NCI-H2107 (cell line): ENCODE measurements at regions not wholly inside any gene's neighbourhood (a gene's known extent, or its start where the extent isn't known, plus 50 kb on each side); places are given as distances from the start of the nearest gene placed in this dataset.
A peak's percentile ranks its signal among the peaks of the same experiment; 100 is the strongest.
"Not testable (repeated sequence)": the region's sequence is repeated elsewhere in the genome, so short reads cannot be mapped to it uniquely, and the experiment has no call there.

Source experiments
- DNase-seq: peaks from one replicate; lab custom pipeline; 2025; lab: John Stamatoyannopoulos, UW

DNA sequence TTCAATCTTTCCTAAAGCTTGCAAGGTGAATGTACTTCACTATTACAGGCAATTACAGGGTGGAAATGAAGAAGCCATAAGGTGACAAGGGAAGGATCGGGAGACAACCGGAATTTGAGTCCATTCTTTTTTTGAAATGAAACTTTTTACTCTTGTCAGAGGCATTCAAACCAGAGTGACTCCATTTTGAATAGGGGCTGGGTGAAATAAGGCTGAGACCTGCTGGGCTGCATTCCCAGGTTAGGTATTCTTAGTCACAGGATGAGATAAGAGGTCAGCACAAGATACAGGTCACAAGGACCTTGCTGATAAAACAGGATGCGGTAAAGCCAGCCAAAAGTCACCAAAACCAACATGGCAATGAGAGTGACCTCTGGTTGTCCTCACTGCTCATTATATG, 363.3 kb downstream of the TYW1 start:
- no peak for DNase-seq

DNA sequence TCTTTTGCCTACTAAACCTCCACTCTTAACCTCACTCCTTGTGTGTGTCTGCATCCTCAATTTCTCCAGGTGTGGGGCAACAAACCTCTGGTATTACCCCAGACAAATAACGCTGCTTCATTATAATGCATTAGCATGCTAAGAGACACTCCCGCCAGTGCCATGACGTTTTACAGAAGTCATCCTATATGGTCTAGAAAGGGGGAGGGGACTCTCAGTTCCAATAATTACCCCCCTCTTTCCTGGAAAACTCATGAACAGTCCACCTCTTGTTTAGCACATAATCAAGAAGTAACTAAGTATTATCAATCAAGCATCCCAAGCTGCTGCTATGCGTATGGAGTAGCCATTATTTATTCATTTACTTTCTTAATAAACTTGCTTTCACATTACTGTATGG, 364.5 kb downstream of the TYW1 start:
- no peak for DNase-seq

DNA sequence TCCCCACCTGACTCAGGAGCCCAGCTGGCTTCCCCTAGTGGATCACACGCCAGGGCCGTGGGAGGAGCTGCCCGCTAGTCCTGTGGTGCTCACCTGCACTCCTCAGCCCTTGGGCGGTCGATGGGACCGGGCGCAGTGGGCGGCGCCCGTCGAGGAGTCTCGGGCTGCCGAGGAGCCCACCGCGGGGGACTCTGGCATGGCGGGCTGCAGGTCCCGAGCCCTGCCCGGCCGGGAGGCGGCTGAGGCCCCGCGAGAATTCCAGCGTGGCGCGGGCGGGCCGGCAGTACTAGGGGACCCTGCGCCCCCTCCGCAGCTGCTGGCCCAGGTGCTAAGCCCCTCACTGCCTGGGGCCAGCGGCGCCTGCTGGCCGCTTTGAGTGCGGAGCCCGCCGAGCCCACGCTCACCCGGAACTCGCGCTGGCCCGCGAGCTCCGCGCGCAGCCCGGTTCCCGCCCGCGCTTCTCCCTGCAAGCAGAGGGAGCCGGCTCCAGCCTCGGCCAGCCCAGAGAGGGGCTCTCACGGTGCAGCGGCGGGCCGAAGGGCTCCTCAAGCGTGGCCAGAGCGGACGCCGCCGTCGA, 367.9 kb downstream of the TYW1 start:
- no peak for DNase-seq

DNA sequence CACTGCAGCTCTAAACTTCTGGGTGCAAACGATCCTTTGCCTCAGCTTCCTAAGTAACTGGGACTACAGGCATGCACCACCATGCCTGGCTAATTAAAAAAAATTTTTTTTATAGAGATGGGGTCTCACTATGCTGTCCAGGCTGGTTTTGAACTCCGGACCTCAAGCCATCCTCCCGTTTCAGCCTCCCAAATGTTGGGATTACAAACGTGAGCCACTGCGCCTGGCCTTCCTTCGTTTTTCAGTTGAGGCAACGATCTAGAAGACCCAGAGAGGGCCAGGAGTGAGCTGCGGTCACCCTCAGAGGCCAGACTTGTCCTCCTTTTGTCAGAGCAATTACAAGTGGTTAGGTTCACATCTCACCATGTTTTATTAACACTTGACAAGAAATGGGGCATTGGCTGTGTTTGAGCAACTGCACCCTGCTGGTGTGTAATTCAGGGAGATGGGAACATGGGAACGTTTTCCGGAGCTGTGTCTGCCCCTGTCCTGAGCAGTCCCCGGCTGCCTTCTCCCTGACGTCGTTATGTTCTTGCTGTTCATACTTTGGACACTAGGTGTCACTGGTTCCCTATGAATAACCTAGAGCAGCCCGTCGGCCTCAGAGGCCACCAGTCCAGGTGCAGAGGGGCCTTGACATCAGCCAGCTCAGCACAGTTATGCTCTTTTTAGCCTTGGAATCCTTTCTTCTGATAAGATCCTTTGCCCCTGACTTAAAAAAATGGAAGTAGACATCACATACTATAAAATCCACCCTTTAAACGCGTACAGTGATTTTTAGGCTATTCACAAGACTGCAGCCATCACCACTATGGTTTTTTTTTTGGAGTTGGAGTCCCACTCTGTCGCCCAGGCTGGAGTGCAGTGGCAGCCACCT, 375.0 kb downstream of the TYW1 start:
- DNase-seq: peak; percentile 52

DNA sequence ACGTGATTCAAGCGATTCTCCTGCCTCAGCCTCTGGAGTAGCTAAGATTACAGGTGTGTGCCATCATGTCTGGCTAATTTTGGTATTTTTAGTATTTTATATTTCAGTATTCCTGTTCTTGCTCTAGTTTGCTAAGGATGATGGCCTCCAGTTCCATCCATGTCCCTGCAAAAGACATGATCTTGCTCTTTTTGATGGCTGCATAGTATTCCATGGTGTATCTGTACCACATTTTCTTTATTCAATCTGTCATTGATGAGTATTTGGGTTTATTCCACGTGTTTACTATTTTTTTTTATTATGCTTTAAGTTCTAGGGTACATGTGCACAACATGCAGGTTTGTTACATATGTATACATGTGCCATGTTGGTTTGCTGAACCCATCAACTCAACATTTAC, 376.8 kb downstream of the TYW1 start:
- not testable (repeated sequence) for DNase-seq

DNA sequence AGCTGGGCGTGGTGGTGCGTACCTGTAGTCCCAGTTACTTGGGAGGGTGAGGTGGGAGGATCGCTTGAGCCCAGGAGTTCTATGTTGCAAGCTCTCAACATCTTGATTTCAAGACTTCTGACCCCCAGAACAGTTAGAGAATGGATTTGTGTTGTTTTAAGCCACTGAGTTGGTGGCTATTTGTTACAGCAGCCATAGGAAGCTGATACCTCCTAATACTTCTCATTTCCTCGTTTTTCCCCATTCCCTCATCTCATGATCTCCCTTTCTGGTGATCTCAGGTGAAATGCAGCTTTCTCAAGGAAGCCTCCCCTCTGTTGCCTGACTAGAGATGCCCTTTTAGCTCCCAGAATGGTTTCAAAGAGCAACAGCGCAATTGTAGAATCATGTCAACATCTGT, 378.8 kb downstream of the TYW1 start:
- DNase-seq: no peak

DNA sequence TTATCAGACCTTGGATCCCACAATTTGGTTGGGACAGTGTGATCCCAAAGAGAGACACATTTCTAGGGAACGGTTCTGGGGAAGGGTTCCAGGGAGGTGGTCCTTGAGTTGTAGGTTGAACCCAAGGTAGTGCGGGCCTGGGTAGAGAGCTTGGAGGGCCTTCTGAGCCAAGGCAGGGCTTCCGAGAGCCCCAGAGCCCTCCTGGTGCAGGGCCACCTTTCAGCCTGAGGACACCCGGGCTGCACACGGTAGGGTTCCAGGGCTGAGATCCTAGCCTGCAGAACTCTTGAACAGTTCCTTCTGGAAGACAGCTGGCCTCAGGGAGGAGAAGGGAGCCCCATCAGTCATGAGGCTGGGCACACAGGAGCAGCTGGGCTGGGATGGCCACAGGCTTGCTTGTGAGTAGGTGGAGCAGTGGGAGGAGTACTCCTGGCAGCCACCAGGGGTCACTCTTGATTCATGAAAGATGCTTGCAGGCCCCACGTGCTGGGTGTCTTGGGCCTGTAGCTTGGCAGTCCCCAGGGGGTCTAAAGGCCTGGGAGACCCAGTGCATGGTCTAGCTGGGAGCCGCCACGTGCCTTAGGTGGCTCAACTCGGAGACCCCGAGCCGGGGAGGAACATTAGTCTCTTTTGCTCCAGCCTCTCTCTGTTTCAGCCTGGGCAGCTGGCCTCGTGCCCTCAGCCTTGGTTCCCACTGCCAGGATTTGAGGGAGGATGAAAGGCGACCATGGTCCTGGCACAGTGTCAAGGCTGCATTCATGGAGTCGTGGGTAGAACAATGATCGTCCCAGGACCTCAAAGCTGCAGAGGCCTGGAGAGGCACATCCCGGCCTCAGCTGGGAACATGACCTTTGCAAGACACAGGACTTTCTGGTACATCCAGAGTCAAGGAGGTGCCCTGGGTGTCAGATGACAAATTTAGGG, 381.6 kb downstream of the TYW1 start:
- peak; percentile 53 for DNase-seq

DNA sequence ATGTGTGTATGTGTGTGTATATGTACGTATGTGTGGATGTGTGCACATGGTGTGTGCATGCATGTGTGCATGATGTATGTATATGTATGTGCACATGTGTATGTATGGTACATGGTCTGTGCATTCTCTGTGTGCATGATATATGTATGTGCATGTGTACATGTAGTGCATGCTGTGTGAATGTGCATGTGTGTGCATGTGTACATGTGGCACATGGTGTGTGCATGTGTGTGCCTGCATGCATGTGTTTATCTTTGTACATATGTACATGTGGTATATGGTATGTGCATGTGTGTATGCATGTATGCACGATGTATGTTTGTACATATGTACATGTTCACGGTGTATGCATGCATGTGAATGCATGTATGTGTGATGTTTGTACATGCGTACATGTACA, 383.7 kb downstream of the TYW1 start:
- no peak for DNase-seq

DNA sequence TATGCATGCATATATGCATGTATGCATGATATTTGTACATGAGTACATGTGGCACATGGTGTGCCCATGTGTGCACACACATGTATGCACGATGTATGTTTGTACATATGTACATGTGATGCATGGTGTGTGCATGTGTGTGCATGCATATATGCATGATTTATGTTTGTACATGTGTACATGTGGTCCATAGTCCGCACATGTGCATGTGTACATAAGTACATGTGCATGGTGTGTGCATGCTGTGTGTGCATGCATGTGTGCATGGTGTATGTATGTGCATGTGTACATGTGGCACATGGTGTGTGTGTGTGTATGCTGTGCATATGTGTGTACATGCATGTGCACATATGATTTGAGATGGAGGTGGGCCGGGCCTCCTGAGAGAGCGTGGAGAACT, 384.2 kb downstream of the TYW1 start:
- DNase-seq: no peak

DNA sequence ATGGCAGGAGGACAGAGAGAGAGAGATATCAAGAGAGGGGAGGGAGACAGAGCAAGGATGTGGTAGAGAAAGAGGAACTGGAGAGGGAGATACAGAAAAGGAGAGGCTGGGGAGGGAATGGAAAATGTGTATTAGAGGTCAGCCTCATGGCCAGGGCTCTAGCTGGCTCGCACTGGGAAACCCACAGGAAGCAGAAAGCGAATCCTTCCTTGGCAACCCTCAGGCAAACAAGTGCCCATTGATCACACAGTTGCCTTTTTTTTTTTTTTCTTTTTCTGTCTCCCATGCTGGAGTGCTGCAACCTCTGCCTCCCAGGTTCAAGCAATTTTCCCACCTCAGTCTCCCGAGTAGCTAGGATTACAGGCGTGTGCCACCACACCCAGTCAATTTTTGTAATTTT, 391.2 kb downstream of the TYW1 start:
- no peak for DNase-seq

DNA sequence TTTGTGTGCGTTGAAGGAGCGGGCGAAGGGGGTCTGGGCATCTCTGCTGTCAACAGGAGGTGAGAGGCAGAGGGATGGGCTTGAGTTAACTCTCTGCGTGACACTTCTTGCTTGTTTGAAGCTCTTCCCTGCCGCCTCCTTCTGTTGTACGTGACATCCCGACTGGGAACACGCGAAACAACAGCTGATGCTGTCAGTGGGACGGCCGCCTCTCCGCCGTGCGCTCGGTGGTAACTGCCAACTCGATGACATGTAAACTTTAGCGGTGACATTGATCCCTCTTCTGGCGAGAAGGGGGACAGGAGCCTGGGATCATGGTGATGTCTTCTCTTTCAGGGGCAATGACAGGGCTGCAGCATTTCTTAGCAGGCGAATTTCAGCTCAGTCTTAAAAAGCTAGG, 394.5 kb downstream of the TYW1 start:
- DNase-seq: no peak

DNA sequence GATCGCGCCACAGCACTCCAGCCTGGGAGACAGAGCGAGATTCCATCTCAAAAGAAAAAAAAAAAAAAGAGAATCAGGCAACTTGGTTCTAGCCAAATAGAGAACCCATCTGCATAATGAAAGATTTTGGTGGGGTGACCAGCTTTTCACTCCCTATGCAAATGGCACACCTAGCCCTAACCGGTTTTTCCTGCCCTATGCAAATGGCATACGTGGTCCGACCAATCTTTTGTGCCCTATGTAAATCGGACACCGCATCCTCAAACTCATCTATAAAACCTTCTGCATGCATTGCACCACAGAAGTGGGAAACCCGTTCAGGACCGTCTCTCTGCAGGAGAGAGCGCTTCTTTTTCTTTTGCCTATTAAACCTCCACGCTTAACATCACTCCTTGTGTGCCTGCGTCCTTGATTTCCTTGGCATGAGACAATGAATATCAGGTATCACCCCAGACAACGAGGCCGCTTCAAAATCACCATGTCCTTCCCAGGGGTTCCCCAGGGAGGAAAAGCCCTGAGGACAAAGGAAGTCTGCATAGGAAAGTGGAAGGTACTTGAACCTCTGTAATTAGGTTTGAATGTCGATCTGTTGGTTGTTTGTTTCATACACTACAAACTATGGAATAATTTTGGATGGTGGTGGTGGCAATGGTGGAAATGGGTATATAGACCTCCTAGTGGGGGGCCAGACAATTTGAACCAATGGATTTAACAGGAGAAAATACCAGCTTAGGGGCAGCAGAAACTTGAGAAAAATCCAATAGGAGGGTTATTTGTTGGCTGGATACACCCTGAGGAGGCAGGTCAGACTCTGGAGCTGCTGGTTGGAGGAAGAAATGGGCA, 396.2 kb downstream of the TYW1 start:
- no peak for DNase-seq

DNA sequence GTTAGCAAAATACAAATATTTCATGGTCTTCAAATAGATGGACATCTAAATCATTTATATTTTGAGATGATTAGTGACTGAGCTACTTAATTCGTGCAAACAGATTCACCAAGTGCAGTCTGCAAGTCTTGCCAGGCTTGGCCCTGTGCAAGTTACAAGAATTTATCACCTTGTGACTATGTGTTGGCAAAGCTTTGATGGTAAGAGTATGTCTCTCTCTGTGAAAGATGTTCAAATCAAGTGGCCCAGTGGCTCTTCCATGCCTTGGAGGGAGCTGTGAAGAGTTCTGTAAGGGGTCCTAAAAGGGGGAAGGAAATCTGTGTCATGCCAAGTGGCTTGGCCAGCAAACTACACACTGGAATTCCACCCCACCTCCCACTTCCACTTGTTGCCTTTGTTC, 397.3 kb downstream of the TYW1 start:
- DNase-seq: no peak

DNA sequence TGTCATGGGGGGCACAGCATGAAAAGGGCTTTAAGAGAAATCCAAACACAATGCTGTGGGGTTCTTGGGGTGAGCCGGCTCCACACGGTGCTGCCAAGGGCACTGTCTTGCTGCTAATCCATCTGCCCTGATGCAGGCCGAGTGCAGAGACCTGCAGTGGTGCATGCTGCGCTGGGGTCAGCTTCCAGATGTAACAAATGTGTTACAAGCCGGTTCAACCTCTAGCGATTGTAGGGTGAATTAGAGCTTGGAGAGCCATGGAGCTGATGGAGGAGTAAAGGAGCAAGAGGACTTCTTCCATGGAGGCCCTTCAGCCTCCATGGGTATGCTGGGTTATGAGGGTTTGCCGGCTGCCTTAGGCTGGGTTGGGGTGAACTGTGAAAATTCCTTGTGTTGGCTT, 402.3 kb downstream of the TYW1 start:
- no peak for DNase-seq

DNA sequence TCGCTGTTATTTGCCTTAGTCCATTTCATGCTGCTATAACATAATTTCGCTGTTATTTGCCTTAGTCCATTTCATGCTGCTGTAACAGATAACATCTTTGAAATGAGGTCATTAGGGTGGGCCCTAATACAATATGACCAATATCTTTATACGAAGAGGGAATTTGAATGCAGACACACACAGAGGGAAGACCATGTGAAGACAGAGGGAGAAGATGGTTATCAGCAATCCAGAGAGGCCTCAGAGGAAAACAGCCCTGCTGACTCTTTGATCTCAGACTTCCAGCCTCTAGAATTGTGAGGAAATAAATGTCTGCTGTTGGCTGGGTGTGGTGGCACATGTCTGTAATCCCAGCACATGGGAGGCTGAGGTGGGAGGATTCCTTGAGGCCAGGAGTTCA, 404.9 kb downstream of the TYW1 start:
- DNase-seq: no peak

DNA sequence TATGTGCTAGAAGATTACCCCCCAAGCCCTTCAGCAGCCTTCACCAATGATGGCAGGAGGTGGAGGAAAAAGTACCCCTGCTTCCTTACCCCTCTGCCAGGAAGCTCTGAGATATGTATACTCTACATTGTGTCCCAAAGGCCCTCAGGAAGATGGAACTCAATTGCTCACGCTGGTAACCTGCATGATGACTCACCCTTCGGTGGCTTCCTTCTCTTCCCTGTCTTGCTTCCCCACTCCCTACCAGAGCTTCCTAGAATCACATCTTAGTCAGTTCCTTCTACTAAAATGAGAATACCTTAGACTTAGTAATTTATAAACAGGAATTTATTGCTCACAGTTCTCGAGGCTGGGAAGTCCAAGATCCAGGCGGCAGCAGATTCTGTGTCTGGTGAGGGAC, 405.6 kb downstream of the TYW1 start:
- DNase-seq: no peak

DNA sequence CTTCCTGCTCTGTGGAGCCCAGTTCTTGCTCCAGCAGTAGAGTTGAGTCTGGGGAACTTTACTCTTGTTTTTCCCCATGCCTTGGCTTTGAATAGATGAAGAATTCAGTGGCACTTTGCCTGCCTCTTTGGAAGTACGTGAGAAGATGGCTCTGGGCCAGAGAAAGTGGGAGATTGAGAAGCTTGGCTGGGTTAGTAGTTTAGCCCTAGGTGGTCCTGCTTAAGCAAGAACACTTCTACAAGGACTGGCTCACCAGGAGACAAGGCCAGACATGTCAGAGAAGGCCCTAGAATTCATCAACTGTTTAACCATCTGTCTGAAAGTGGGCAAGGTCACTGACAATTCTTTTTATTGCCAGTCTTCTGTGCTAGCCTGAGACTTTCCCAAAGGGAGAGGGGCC, 410.3 kb downstream of the TYW1 start:
- DNase-seq: no peak

DNA sequence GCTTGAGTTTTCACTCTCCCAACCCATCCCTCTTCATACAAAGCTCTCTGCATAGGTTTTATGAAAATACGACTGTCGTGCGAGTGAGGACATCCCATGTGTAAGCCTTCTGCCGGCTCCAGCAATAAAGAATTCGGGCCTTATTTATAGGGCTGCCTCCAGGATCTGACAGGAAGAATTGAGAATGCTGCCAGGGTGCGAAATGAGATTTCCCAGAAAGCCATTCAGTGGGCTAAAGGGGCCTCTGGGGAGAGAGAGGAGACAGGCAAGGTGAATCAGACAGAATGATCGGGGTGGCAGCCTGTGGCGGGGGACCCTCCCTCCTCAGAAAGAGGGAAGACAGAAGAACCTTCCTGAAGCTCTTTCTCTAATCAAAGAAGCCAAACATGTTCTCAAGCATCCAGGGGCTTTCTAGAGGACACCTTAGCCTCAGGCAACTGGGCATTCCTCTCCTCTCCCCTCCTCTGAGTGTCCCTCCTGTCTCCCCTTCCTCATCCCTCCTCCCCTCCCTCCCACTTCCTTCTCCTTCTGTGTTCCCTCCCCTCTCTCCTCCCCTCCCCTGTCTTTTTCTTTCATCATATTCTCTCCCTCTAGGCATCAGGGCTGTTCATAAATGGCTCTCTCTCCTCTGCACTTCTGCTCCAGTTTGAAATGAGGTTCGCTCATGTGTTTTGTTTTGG, 410.9 kb downstream of the TYW1 start:
- no peak for DNase-seq

DNA sequence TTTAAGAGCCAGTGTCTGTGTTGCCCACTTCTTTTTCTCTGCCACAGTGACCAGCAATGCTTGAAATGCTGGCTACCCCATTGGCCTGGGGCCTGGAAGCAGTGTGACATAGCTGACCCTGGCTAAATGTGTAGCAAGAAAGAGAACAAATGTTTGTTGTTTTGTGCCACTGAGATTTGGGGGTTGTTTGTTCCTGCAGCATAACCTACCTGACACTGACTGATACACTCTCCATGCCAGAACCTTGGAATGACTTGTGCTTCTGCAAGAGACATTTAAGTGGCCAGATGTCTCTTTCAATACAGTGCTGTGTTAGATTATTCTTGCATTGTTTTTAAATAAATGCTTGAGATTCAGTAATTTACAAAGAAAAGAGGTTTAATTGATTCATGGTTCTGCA, 411.5 kb downstream of the TYW1 start:
- no peak for DNase-seq

DNA sequence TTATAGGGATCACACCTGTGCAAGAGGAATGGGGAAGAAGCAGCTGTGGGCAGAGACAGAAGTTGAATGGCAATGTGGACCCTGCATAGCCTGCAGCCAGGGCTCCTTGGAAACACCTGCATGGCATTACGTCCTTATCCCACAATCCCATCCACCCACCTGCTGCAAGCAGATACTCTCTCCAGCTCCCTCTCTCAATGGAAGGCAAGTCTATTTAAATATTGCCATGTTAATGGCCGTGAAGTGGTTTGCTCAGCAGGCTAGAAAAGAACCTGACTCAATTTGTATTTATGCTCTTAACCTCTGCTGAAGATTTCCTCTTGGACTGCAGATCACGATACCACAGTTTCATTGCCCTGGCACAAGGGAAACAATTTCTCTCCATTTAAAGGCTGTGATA, 417.0 kb downstream of the TYW1 start:
- DNase-seq: peak; percentile 32

DNA sequence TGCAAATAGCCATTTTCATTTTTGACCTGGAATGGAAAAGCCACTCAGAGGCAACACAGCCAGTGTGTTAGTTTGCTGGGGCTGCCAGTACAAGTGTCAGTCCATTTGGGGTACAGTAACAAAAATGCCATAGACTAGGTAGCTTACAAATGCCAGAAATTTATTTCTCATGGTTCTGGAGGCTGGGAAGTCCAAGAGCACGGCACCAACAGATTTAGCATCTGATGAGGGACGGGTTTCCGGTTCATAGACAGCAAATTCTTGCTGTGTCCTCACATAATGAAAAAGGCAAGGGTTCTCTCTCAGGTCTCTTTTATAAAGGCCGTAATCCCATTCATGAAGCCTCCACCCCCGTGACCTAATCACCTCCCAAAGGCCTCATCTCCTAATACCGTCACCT, 418.2 kb downstream of the TYW1 start:
- no peak for DNase-seq
